Loucy (cell line): ENCODE measurements at regions not wholly inside any gene's neighbourhood (a gene's known extent, or its start where the extent isn't known, plus 50 kb on each side); places are given as distances from the start of the nearest gene placed in this dataset.

ENCODE experiments used
- H2AFZ ChIP-seq: fragments of 200-600 bp; sonication (generic); 2 replicates; pipeline ENCODE4 v1.6.0; 2016; ENCODE audit warnings: antibody characterized with exemption, mild to moderate bottlenecking, low read length, moderate library complexity
- H3F3A ChIP-seq: fragments of 200-600 bp; 2 replicates; pipeline ENCODE4 v1.6.0; 2016; ENCODE audit warnings: antibody characterized with exemption, low read depth, mild to moderate bottlenecking
- H3K27me3 ChIP-seq: fragments of 200-600 bp; sonication (generic); 2 replicates; pipeline ENCODE4 v1.6.1; 2014; ENCODE audit warnings: low read length, mild to moderate bottlenecking; ENCODE audit not compliant: insufficient read depth, poor library complexity, severe bottlenecking
- H3K36me3 ChIP-seq: fragments of 200-600 bp; sonication (generic); 2 replicates; pipeline ENCODE4 v1.6.1; 2016; ENCODE audit warnings: low read length; ENCODE audit not compliant: insufficient read depth
- H3K4me1 ChIP-seq: fragments of 200-600 bp; sonication (generic); 2 replicates; pipeline ENCODE4 v1.5.1; 2014; ENCODE audit warnings: low read length, mild to moderate bottlenecking; ENCODE audit not compliant: insufficient read depth, poor library complexity, severe bottlenecking
- H3K4me2 ChIP-seq: fragments of 200-600 bp; sonication (generic); 2 replicates; pipeline ENCODE4 v1.6.0; 2014; ENCODE audit warnings: antibody characterized with exemption, low read length, low read depth, mild to moderate bottlenecking; ENCODE audit not compliant: poor library complexity, severe bottlenecking
- H3K4me3 ChIP-seq: fragments of 200-600 bp; sonication (generic); 2 replicates; pipeline ENCODE4 v1.5.1; 2014; ENCODE audit warnings: low read length, mild to moderate bottlenecking, mixed read lengths; ENCODE audit not compliant: poor library complexity, severe bottlenecking
- H3K79me2 ChIP-seq: fragments of 200-600 bp; sonication (generic); 2 replicates; pipeline ENCODE4 v1.6.1; 2014; ENCODE audit warnings: low read length; ENCODE audit not compliant: insufficient read depth
- H3K9ac ChIP-seq: fragments of 200-600 bp; sonication (generic); 2 replicates; pipeline ENCODE4 v1.6.0; 2014; ENCODE audit warnings: mild to moderate bottlenecking, low read depth, low read length, moderate library complexity; ENCODE audit not compliant: poor library complexity, severe bottlenecking
- H3K9me2 ChIP-seq: fragments of 200-600 bp; sonication (generic); replicated peaks from 2 replicates; pipeline ENCODE4 v1.6.1; 2016; ENCODE audit warnings: low read depth, low read length, mixed read lengths
- H3K9me3 ChIP-seq: fragments of 200-600 bp; sonication (generic); 2 replicates; pipeline ENCODE4 v1.6.1; 2014; ENCODE audit warnings: mild to moderate bottlenecking, antibody characterized with exemption, low read length, low read depth; ENCODE audit not compliant: insufficient read depth
- H4K20me1 ChIP-seq: fragments of 200-600 bp; sonication (generic); 2 replicates; pipeline ENCODE4 v1.6.0; 2014; ENCODE audit warnings: antibody characterized with exemption, low read length, mild to moderate bottlenecking; ENCODE audit not compliant: insufficient read depth, poor library complexity, severe bottlenecking
- CTCF ChIP-seq: fragments of 200-600 bp; sonication (generic); conservative IDR thresholded peaks from 2 replicates; pipeline ENCODE4 v1.5.1; 2014; ENCODE audit warnings: mild to moderate bottlenecking, antibody characterized with exemption, low read length
- EZH2phosphoT487 ChIP-seq: fragments of 200-600 bp; IDR thresholded peaks from 2 replicates; pipeline ENCODE4 v1.6.1; 2018; ENCODE audit warnings: antibody characterized with exemption, mild to moderate bottlenecking, moderate library complexity, borderline replicate concordance

GRCh38 chr1:98047171-98047570 is 126.3 kb upstream of the DPYD start:
- peaks cover 6% of the 10 kb centered on the region for H3K4me1 ChIP-seq
- no peak overlapping the region for H3K4me3 ChIP-seq
- H4K20me1 ChIP-seq: no peaks in the 10 kb centered on the region
- H3K9me2 ChIP-seq: no peaks in the 10 kb centered on the region
- TF ChIP-seq CTCF (no peak), EZH2phosphoT487 (no peak)
- no peaks in the 10 kb centered on the region for H3K9me3 ChIP-seq
- H3K27me3 ChIP-seq: peaks cover 14% of the 10 kb centered on the region
- no peak overlapping the region for H3K4me2 ChIP-seq
- no peaks in the 10 kb centered on the region for H3K36me3 ChIP-seq
- H3F3A ChIP-seq: no peaks in the 10 kb centered on the region
- H3K9ac ChIP-seq: no peak overlapping the region
- no peak overlapping the region for H2AFZ ChIP-seq
- no peaks in the 10 kb centered on the region for H3K79me2 ChIP-seq

DNA sequence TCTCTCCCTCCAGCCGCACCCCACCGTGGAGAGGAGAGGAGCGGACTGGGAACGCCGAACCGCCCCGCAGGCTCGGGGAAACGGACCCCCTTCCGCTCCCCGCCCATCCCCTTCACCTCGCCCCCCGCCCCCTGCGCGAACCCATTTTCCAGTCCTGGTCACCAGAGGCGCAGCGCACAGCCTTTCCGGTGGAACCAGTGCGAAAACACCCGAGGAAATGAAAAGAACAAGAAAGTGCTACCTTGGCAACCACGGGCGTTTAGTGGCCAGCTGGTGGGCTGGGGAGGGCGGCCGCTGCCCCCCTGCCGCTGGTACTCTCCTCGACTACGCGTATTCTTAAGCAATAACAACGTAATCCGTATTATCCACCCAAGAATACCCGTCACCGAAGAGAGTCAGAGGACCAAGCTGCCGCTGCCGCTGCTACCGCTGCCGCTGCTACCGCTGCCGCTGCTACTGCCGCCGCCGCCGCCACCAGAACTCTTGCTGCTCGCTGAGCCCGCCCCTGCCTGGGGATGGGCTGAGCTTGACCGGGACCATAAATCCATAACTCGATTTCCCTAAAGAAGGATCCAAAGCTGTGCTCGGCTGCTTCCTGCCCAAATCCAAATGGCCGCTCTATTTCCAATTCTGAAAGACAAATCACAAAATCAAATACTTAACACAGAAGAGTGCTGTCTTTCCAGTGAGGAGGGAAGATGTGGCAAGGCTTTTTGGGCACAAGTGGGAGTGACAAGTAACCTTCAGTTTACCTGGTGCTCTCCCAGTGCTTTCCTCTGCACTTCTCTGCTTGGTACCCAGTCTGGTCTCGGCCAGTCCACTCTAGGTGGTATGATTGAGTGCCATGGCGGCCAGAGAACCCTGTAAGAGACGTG is 125.2 kb upstream of the DPYD start:
- H3K9ac ChIP-seq: no peak overlapping the region
- H3K79me2 ChIP-seq: no peaks in the 10 kb centered on the region
- H3K9me2 ChIP-seq: no peaks in the 10 kb centered on the region
- no peaks in the 10 kb centered on the region for H4K20me1 ChIP-seq
- H3F3A ChIP-seq: no peaks in the 10 kb centered on the region
- H3K27me3 ChIP-seq: peaks cover 19% of the 10 kb centered on the region
- H3K36me3 ChIP-seq: no peaks in the 10 kb centered on the region
- TF ChIP-seq EZH2phosphoT487 (no peak), CTCF (no peak)
- H3K4me2 ChIP-seq: no peak overlapping the region
- no peak overlapping the region for H3K4me3 ChIP-seq
- no peaks in the 10 kb centered on the region for H3K9me3 ChIP-seq
- H3K4me1 ChIP-seq: peaks cover 6% of the 10 kb centered on the region
- H2AFZ ChIP-seq: no peak overlapping the region

DNA sequence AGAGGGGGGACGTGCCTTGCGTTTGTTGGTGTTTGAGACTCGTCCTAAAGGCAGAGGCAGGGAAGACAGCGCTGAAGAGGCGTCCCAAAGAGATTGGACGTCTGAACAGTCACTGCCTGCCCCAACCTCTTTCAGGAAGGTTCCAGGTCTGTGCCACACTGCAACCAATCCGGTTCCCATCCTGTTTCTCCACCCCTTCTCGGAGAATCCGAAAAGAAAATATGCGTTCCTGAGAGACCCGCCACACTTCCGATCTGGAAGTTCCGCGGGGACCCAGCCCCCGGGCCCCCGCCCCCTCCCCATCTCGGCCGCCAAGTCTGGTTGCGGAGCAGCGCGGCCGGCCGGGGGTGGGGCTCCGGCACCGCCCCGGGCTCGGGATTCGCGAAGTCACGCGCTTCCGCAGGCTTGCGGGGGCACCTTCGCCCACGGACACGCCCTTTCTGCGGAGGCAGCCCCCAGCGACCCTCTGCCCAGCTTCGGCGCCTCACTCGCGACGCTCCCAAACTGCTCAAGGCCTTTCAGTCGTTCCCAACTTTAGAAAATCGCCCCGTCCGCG is 124.5 kb upstream of the DPYD start:
- H3K4me2 ChIP-seq: no peak overlapping the region
- H3K9me2 ChIP-seq: no peaks in the 10 kb centered on the region
- H3F3A ChIP-seq: no peaks in the 10 kb centered on the region
- H4K20me1 ChIP-seq: no peaks in the 10 kb centered on the region
- no peak overlapping the region for H3K9ac ChIP-seq
- H2AFZ ChIP-seq: no peak overlapping the region
- no peaks in the 10 kb centered on the region for H3K79me2 ChIP-seq
- no peak for TF ChIP-seq EZH2phosphoT487
- no peak for TF ChIP-seq CTCF
- peaks cover 6% of the 10 kb centered on the region for H3K4me1 ChIP-seq
- H3K27me3 ChIP-seq: peaks cover 23% of the 10 kb centered on the region
- no peak overlapping the region for H3K4me3 ChIP-seq
- H3K36me3 ChIP-seq: no peaks in the 10 kb centered on the region
- no peaks in the 10 kb centered on the region for H3K9me3 ChIP-seq
